ENCODE measurements at regions not wholly inside any gene's neighbourhood (a gene's known extent, or its start where the extent isn't known, plus 50 kb on each side); places are given as distances from the start of the nearest gene placed in this dataset.

GRCh38 chr10:107553470-107553869 is 389.0 kb upstream of the SORCS1 start:
- peak overlapping the region; percentile 31 for H3K4me2 ChIP-seq (ENCODE audit: unreplicated experiment)
- peaks cover 8% of the 10 kb centered on the region; the same call in 1 of the 2 replicates for H3F3A ChIP-seq (ENCODE audit: insufficient read depth)
- TF ChIP-seq EZH2 (IDR thresholded peaks at IDR 0.05; ENCODE audit: insufficient read depth, poor library complexity, severe bottlenecking) (no peak), EZH2phosphoT487 (IDR thresholded peaks at IDR 0.05; ENCODE audit: insufficient read depth, low read depth) (no peak)
- H3K27ac ChIP-seq: 0 out of 2 replicates have a peak overlapping the region, but pooled peaks have one; percentile 1
- H3K79me2 ChIP-seq (ENCODE audit: insufficient read depth): no peaks in the 10 kb centered on the region
- H3K4me3 ChIP-seq: peak overlapping the region; percentile 12
- H4K20me1 ChIP-seq (ENCODE audit: insufficient read depth): no peaks in the 10 kb centered on the region
- no peak overlapping the region for H2AFZ ChIP-seq
- H3K9ac ChIP-seq: no peak overlapping the region
- no peaks in the 10 kb centered on the region for H3K9me2 ChIP-seq (ENCODE audit: insufficient read depth)
- in situ Hi-C loops (cut with MboI): no loop called here
- 5 to 12% methylated on average over 1 of the region's 1 CpG for WGBS, 2 experiments (ENCODE audit: low coverage in 1 of 2, low lambda C conversion rate in 2 of 2, missing lambda C conversion rate in 2 of 2)
- H3K4me1 ChIP-seq (ENCODE audit: insufficient read depth): peaks cover 24% of the 10 kb centered on the region
- DNase-seq: peak; percentile 72
- H3K9me3 ChIP-seq (ENCODE audit: low read depth): no peaks in the 10 kb centered on the region
- no peaks in the 10 kb centered on the region for H3K27me3 ChIP-seq (replicated peaks; ENCODE audit: insufficient read depth)
- no peaks in the 10 kb centered on the region for H3K36me3 ChIP-seq (ENCODE audit: low read depth)

GRCh38 chr10:107552963-107553362 is 388.5 kb upstream of the SORCS1 start:
- Histone ChIP-seq H3K36me3 (ENCODE audit: low read depth) (no peaks in the 10 kb centered on the region), H3K79me2 (ENCODE audit: insufficient read depth) (no peaks in the 10 kb centered on the region), H3K4me3 (0 out of 2 replicates have a peak overlapping the region, but pooled peaks have one; percentile 12), H4K20me1 (ENCODE audit: insufficient read depth) (no peaks in the 10 kb centered on the region), H3K4me2 (ENCODE audit: unreplicated experiment) (peak overlapping the region; percentile 31), H2AFZ (no peak overlapping the region), H3K4me1 (ENCODE audit: insufficient read depth) (peaks cover 25% of the 10 kb centered on the region), H3K27ac (no peak overlapping the region), H3K9me2 (ENCODE audit: insufficient read depth) (no peaks in the 10 kb centered on the region), H3F3A (ENCODE audit: insufficient read depth) (peaks cover 9% of the 10 kb centered on the region; the same call in 1 of the 2 replicates), H3K27me3 (replicated peaks; ENCODE audit: insufficient read depth) (no peaks in the 10 kb centered on the region), H3K9ac (no peak overlapping the region), H3K9me3 (ENCODE audit: low read depth) (no peaks in the 10 kb centered on the region)
- in situ Hi-C loops (cut with MboI): no loop called here
- 22 to 30% methylated on average over 2 of the region's 2 CpGs for WGBS, 2 experiments (ENCODE audit: low coverage in 1 of 2, low lambda C conversion rate in 2 of 2, missing lambda C conversion rate in 2 of 2)
- no peak for DNase-seq
- TF ChIP-seq EZH2phosphoT487 (IDR thresholded peaks at IDR 0.05; ENCODE audit: insufficient read depth, low read depth) (no peak), EZH2 (IDR thresholded peaks at IDR 0.05; ENCODE audit: insufficient read depth, poor library complexity, severe bottlenecking) (no peak)

- H3F3A ChIP-seq (ENCODE audit: insufficient read depth): peaks cover 20% of the 10 kb centered on the region
- no peak overlapping the region for H3K4me3 ChIP-seq
- no peak for TF ChIP-seq EZH2 (IDR thresholded peaks at IDR 0.05; ENCODE audit: insufficient read depth, poor library complexity, severe bottlenecking)
- TF ChIP-seq EZH2phosphoT487 (IDR thresholded peaks at IDR 0.05; ENCODE audit: insufficient read depth, low read depth): no peak
- no peaks in the 10 kb centered on the region for H3K27me3 ChIP-seq (replicated peaks; ENCODE audit: insufficient read depth)
- H3K36me3 ChIP-seq (ENCODE audit: low read depth): no peaks in the 10 kb centered on the region
- in situ Hi-C loops (cut with MboI): no loop called here
- H2AFZ ChIP-seq: no peak overlapping the region
- no peak overlapping the region for H3K27ac ChIP-seq
- peaks cover 30% of the 10 kb centered on the region for H3K4me1 ChIP-seq (ENCODE audit: insufficient read depth)
- H4K20me1 ChIP-seq (ENCODE audit: insufficient read depth): no peaks in the 10 kb centered on the region
- peak; percentile 35 for DNase-seq
- WGBS, 2 experiments (ENCODE audit: low coverage in 1 of 2, low lambda C conversion rate in 2 of 2, missing lambda C conversion rate in 2 of 2): 63 to 64% methylated on average over 4 of the region's 4 CpGs
- H3K79me2 ChIP-seq (ENCODE audit: insufficient read depth): no peaks in the 10 kb centered on the region
- no peaks in the 10 kb centered on the region for H3K9me3 ChIP-seq (ENCODE audit: low read depth)
- H3K9ac ChIP-seq: no peak overlapping the region
- no peaks in the 10 kb centered on the region for H3K9me2 ChIP-seq (ENCODE audit: insufficient read depth)
- H3K4me2 ChIP-seq (ENCODE audit: unreplicated experiment): no peak overlapping the region
Observed at GRCh38 chr10:107548301-107548700, 383.8 kb upstream of the SORCS1 start.

- H3K9me2 ChIP-seq (ENCODE audit: insufficient read depth): no peaks in the 10 kb centered on the region
- no peak overlapping the region for H3K9ac ChIP-seq
- 95 to 98% methylated on average over 5 of the region's 5 CpGs for WGBS, 2 experiments (ENCODE audit: low coverage in 1 of 2, low lambda C conversion rate in 2 of 2, missing lambda C conversion rate in 2 of 2)
- TF ChIP-seq EZH2 (IDR thresholded peaks at IDR 0.05; ENCODE audit: insufficient read depth, poor library complexity, severe bottlenecking) (no peak), EZH2phosphoT487 (IDR thresholded peaks at IDR 0.05; ENCODE audit: insufficient read depth, low read depth) (no peak)
- H3K4me1 ChIP-seq (ENCODE audit: insufficient read depth): peaks cover 24% of the 10 kb centered on the region
- peaks cover 13% of the 10 kb centered on the region for H3F3A ChIP-seq (ENCODE audit: insufficient read depth)
- H3K27me3 ChIP-seq (replicated peaks; ENCODE audit: insufficient read depth): no peaks in the 10 kb centered on the region
- no peaks in the 10 kb centered on the region for H4K20me1 ChIP-seq (ENCODE audit: insufficient read depth)
- H3K79me2 ChIP-seq (ENCODE audit: insufficient read depth): no peaks in the 10 kb centered on the region
- DNase-seq: no peak
- no peak overlapping the region for H3K27ac ChIP-seq
- H3K4me3 ChIP-seq: no peak overlapping the region
- no peak overlapping the region for H3K4me2 ChIP-seq (ENCODE audit: unreplicated experiment)
- H3K36me3 ChIP-seq (ENCODE audit: low read depth): no peaks in the 10 kb centered on the region
- no peaks in the 10 kb centered on the region for H3K9me3 ChIP-seq (ENCODE audit: low read depth)
- no peak overlapping the region for H2AFZ ChIP-seq
- in situ Hi-C loops (cut with MboI): no loop called here
Observed at GRCh38 chr10:107546986-107547385, 382.5 kb upstream of the SORCS1 start.

- no peaks in the 10 kb centered on the region for H4K20me1 ChIP-seq (ENCODE audit: insufficient read depth)
- H3K36me3 ChIP-seq (ENCODE audit: low read depth): no peaks in the 10 kb centered on the region
- H3K9me2 ChIP-seq (ENCODE audit: insufficient read depth): no peaks in the 10 kb centered on the region
- WGBS, 2 experiments (ENCODE audit: low coverage in 1 of 2, low lambda C conversion rate in 2 of 2, missing lambda C conversion rate in 2 of 2): 0 to 5% methylated on average over 1 of the region's 1 CpG
- peak overlapping the region; percentile 12 for H3K4me2 ChIP-seq (ENCODE audit: unreplicated experiment)
- TF ChIP-seq EZH2phosphoT487 (IDR thresholded peaks at IDR 0.05; ENCODE audit: insufficient read depth, low read depth): no peak
- no peak for TF ChIP-seq EZH2 (IDR thresholded peaks at IDR 0.05; ENCODE audit: insufficient read depth, poor library complexity, severe bottlenecking)
- in situ Hi-C loops (cut with MboI): no loop called here
- H2AFZ ChIP-seq: no peak overlapping the region
- H3K27me3 ChIP-seq (replicated peaks; ENCODE audit: insufficient read depth): no peaks in the 10 kb centered on the region
- peak overlapping the region; percentile 31 for H3K27ac ChIP-seq
- peaks cover 24% of the 10 kb centered on the region for H3K4me1 ChIP-seq (ENCODE audit: insufficient read depth)
- peaks cover 13% of the 10 kb centered on the region for H3F3A ChIP-seq (ENCODE audit: insufficient read depth)
- no peaks in the 10 kb centered on the region for H3K9me3 ChIP-seq (ENCODE audit: low read depth)
- no peaks in the 10 kb centered on the region for H3K79me2 ChIP-seq (ENCODE audit: insufficient read depth)
- H3K4me3 ChIP-seq: no peak overlapping the region
- peak; percentile 86 for DNase-seq
- H3K9ac ChIP-seq: no peak overlapping the region
Observed at GRCh38 chr10:107546284-107546683, 381.8 kb upstream of the SORCS1 start.

All from GM23248 (cell line).